ENCODE measurements at regions not wholly inside any gene's neighbourhood (a gene's known extent, or its start where the extent isn't known, plus 50 kb on each side); places are given as distances from the start of the nearest gene placed in this dataset.

- no peaks in the 10 kb centered on the region for H3K27me3 ChIP-seq (ENCODE audit: control insufficient read depth, insufficient read depth, low read length)
- no peaks in the 10 kb centered on the region for H3K36me3 ChIP-seq (ENCODE audit: control insufficient read depth, insufficient read depth, low read length)
- H3K4me3 ChIP-seq (ENCODE audit: low read length) = no peak overlapping the region
- no peaks in the 10 kb centered on the region for H3K4me1 ChIP-seq (ENCODE audit: control insufficient read depth, insufficient read depth, low read length)
- no peak overlapping the region for H3K27ac ChIP-seq (ENCODE audit: low read depth, low read length)
- no peak overlapping the region for H3K9ac ChIP-seq (ENCODE audit: low read length)
Measured at GRCh38 chr11:119525867-119526196, 102.9 kb upstream of the THY1 start.

- Histone ChIP-seq H3K4me1 (ENCODE audit: control insufficient read depth, insufficient read depth, low read length) (no peaks in the 10 kb centered on the region), H3K27me3 (ENCODE audit: control insufficient read depth, insufficient read depth, low read length) (no peaks in the 10 kb centered on the region), H3K27ac (ENCODE audit: low read depth, low read length) (no peak overlapping the region), H3K36me3 (ENCODE audit: control insufficient read depth, insufficient read depth, low read length) (no peaks in the 10 kb centered on the region), H3K9ac (ENCODE audit: low read length) (no peak overlapping the region), H3K4me3 (ENCODE audit: low read length) (no peak overlapping the region)
Measured at GRCh38 chr11:119525180-119525866, 102.4 kb upstream of the THY1 start.

GRCh38 chr11:119523539-119524157 lies 100.7 kb upstream of the THY1 start:
- H3K9ac ChIP-seq (ENCODE audit: low read length) = no peak overlapping the region
- H3K27ac ChIP-seq (ENCODE audit: low read depth, low read length) = no peak overlapping the region
- no peaks in the 10 kb centered on the region for H3K27me3 ChIP-seq (ENCODE audit: control insufficient read depth, insufficient read depth, low read length)
- no peaks in the 10 kb centered on the region for H3K4me1 ChIP-seq (ENCODE audit: control insufficient read depth, insufficient read depth, low read length)
- no peak overlapping the region for H3K4me3 ChIP-seq (ENCODE audit: low read length)
- no peaks in the 10 kb centered on the region for H3K36me3 ChIP-seq (ENCODE audit: control insufficient read depth, insufficient read depth, low read length)

- no peak overlapping the region for H3K27ac ChIP-seq (ENCODE audit: low read depth, low read length)
- no peak overlapping the region for H3K4me3 ChIP-seq (ENCODE audit: low read length)
- H3K4me1 ChIP-seq (ENCODE audit: control insufficient read depth, insufficient read depth, low read length) = no peaks in the 10 kb centered on the region
- no peaks in the 10 kb centered on the region for H3K36me3 ChIP-seq (ENCODE audit: control insufficient read depth, insufficient read depth, low read length)
- H3K9ac ChIP-seq (ENCODE audit: low read length) = no peak overlapping the region
- H3K27me3 ChIP-seq (ENCODE audit: control insufficient read depth, insufficient read depth, low read length) = no peaks in the 10 kb centered on the region
Measured at GRCh38 chr11:119522609-119523008, 99.6 kb upstream of the THY1 start.

GRCh38 chr11:119521551-119521950 lies 98.6 kb upstream of the THY1 start:
- no peak overlapping the region for H3K27ac ChIP-seq (ENCODE audit: low read depth, low read length)
- no peak overlapping the region for H3K4me3 ChIP-seq (ENCODE audit: low read length)
- no peaks in the 10 kb centered on the region for H3K27me3 ChIP-seq (ENCODE audit: control insufficient read depth, insufficient read depth, low read length)
- no peak overlapping the region for H3K9ac ChIP-seq (ENCODE audit: low read length)
- H3K4me1 ChIP-seq (ENCODE audit: control insufficient read depth, insufficient read depth, low read length) = no peaks in the 10 kb centered on the region
- H3K36me3 ChIP-seq (ENCODE audit: control insufficient read depth, insufficient read depth, low read length) = no peaks in the 10 kb centered on the region

GRCh38 chr11:119520966-119521365 lies 98.0 kb upstream of the THY1 start:
- Histone ChIP-seq H3K27ac (ENCODE audit: low read depth, low read length) (no peak overlapping the region), H3K9ac (ENCODE audit: low read length) (no peak overlapping the region), H3K4me1 (ENCODE audit: control insufficient read depth, insufficient read depth, low read length) (no peaks in the 10 kb centered on the region), H3K27me3 (ENCODE audit: control insufficient read depth, insufficient read depth, low read length) (no peaks in the 10 kb centered on the region), H3K4me3 (ENCODE audit: low read length) (no peak overlapping the region), H3K36me3 (ENCODE audit: control insufficient read depth, insufficient read depth, low read length) (no peaks in the 10 kb centered on the region)

- Histone ChIP-seq H3K4me1 (ENCODE audit: control insufficient read depth, insufficient read depth, low read length) (no peaks in the 10 kb centered on the region), H3K36me3 (ENCODE audit: control insufficient read depth, insufficient read depth, low read length) (no peaks in the 10 kb centered on the region), H3K27ac (ENCODE audit: low read depth, low read length) (no peak overlapping the region), H3K4me3 (ENCODE audit: low read length) (no peak overlapping the region), H3K9ac (ENCODE audit: low read length) (no peak overlapping the region), H3K27me3 (ENCODE audit: control insufficient read depth, insufficient read depth, low read length) (no peaks in the 10 kb centered on the region)
Measured at GRCh38 chr11:119520400-119520799, 97.4 kb upstream of the THY1 start.

GRCh38 chr11:119519796-119520195 lies 96.8 kb upstream of the THY1 start:
- H3K4me3 ChIP-seq (ENCODE audit: low read length) = no peak overlapping the region
- no peaks in the 10 kb centered on the region for H3K36me3 ChIP-seq (ENCODE audit: control insufficient read depth, insufficient read depth, low read length)
- H3K27me3 ChIP-seq (ENCODE audit: control insufficient read depth, insufficient read depth, low read length) = no peaks in the 10 kb centered on the region
- no peak overlapping the region for H3K27ac ChIP-seq (ENCODE audit: low read depth, low read length)
- H3K4me1 ChIP-seq (ENCODE audit: control insufficient read depth, insufficient read depth, low read length) = no peaks in the 10 kb centered on the region
- no peak overlapping the region for H3K9ac ChIP-seq (ENCODE audit: low read length)

- Histone ChIP-seq H3K9ac (ENCODE audit: low read length) (no peak overlapping the region), H3K36me3 (ENCODE audit: control insufficient read depth, insufficient read depth, low read length) (no peaks in the 10 kb centered on the region), H3K27ac (ENCODE audit: low read depth, low read length) (no peak overlapping the region), H3K4me1 (ENCODE audit: control insufficient read depth, insufficient read depth, low read length) (no peaks in the 10 kb centered on the region), H3K27me3 (ENCODE audit: control insufficient read depth, insufficient read depth, low read length) (no peaks in the 10 kb centered on the region), H3K4me3 (ENCODE audit: low read length) (no peak overlapping the region)
Measured at GRCh38 chr11:119518746-119519730, 96.1 kb upstream of the THY1 start.

- no peaks in the 10 kb centered on the region for H3K36me3 ChIP-seq (ENCODE audit: control insufficient read depth, insufficient read depth, low read length)
- no peak overlapping the region for H3K27ac ChIP-seq (ENCODE audit: low read depth, low read length)
- no peaks in the 10 kb centered on the region for H3K27me3 ChIP-seq (ENCODE audit: control insufficient read depth, insufficient read depth, low read length)
- no peak overlapping the region for H3K9ac ChIP-seq (ENCODE audit: low read length)
- H3K4me3 ChIP-seq (ENCODE audit: low read length) = no peak overlapping the region
- no peaks in the 10 kb centered on the region for H3K4me1 ChIP-seq (ENCODE audit: control insufficient read depth, insufficient read depth, low read length)
Measured at GRCh38 chr11:119515771-119516400, 92.9 kb upstream of the THY1 start.

GRCh38 chr11:119513806-119514170 lies 90.8 kb upstream of the THY1 start:
- Histone ChIP-seq H3K4me1 (ENCODE audit: control insufficient read depth, insufficient read depth, low read length) (no peaks in the 10 kb centered on the region), H3K4me3 (ENCODE audit: low read length) (no peak overlapping the region), H3K36me3 (ENCODE audit: control insufficient read depth, insufficient read depth, low read length) (no peaks in the 10 kb centered on the region), H3K27me3 (ENCODE audit: control insufficient read depth, insufficient read depth, low read length) (no peaks in the 10 kb centered on the region), H3K9ac (ENCODE audit: low read length) (no peak overlapping the region), H3K27ac (ENCODE audit: low read depth, low read length) (no peak overlapping the region)

- no peak overlapping the region for H3K27ac ChIP-seq (ENCODE audit: low read depth, low read length)
- no peaks in the 10 kb centered on the region for H3K27me3 ChIP-seq (ENCODE audit: control insufficient read depth, insufficient read depth, low read length)
- no peaks in the 10 kb centered on the region for H3K4me1 ChIP-seq (ENCODE audit: control insufficient read depth, insufficient read depth, low read length)
- H3K4me3 ChIP-seq (ENCODE audit: low read length) = no peak overlapping the region
- no peak overlapping the region for H3K9ac ChIP-seq (ENCODE audit: low read length)
- H3K36me3 ChIP-seq (ENCODE audit: control insufficient read depth, insufficient read depth, low read length) = no peaks in the 10 kb centered on the region
Measured at GRCh38 chr11:119513131-119513805, 90.3 kb upstream of the THY1 start.

Data from rectal smooth muscle tissue (tissue), 1 donor.